ENCODE measurements at regions not wholly inside any gene's neighbourhood (a gene's known extent, or its start where the extent isn't known, plus 50 kb on each side); places are given as distances from the start of the nearest gene placed in this dataset.

DNA sequence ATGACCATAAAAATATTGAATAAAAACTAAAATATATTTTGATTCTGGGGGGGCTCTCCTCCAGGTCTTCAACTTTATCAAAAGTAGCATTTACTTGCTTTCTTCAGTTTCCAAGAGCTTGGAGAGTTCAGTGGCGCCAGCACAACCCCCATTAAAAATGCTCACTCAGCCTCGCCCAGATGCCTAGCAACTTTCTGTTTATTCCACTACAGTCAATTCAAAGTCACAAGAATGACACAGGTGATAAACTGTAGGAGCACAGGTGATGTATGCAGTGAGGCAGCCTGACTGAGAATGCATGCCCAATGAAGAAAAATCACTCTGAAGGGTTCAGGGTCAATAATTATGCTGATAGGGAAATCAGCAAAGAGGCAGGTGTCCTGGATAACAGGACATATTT, 159.4 kb upstream of the ATP1B1 start:
- POLR2A ChIA-PET: no interaction called here
- CTCF ChIA-PET (ENCODE audit: low intra/inter-chr PET ratio, low total read pairs): no interaction called here

More for the DNA sequence above, 159.4 kb upstream of the ATP1B1 start:
- no peak overlapping the region for H3K4me3 ChIP-seq (replicated peaks in 1 of 3; ENCODE audit: insufficient read depth in 1 of 3, low read depth in 2 of 3, low read length in 3 of 3)
- no peak for ATAC-seq
- no peaks in the 10 kb centered on the region for H3K9me3 ChIP-seq (ENCODE audit: low read length)
- no peak for DNase-seq (ENCODE audit: low spot score)
- H3K79me2 ChIP-seq (ENCODE audit: insufficient read depth, low read length): no peaks in the 10 kb centered on the region
- H3K27ac ChIP-seq (ENCODE audit: extremely low read length, insufficient read depth, low read length): no peak overlapping the region
- WGBS (ENCODE audit: low lambda C conversion rate): 51% methylated on average over 2 of the region's 2 CpGs
- H3K36me3 ChIP-seq (replicated peaks in 1 of 2; ENCODE audit: control insufficient read depth in 1 of 2, insufficient read depth in 2 of 2, low read length in 2 of 2): no peaks in the 10 kb centered on the region
- intact Hi-C loops (cut with micrococcal nuclease; ENCODE audit: unreplicated experiment): no loop called here
- no peak overlapping the region for H2AFZ ChIP-seq (ENCODE audit: low read length)
- H3K4me1 ChIP-seq (ENCODE audit: insufficient read depth, low read length): no peaks in the 10 kb centered on the region
- no peak overlapping the region for H3K4me2 ChIP-seq (ENCODE audit: low read depth, low read length)
- H4K20me1 ChIP-seq (ENCODE audit: insufficient read depth, low read length): no peaks in the 10 kb centered on the region
- TF ChIP-seq ZNF549 (CRISPR knock-in tag; IDR thresholded peaks at IDR 0.05) (no peak), KDM1A (CRISPR knock-in tag; IDR thresholded peaks at IDR 0.05) (no peak), ZNF460 (CRISPR knock-in tag; IDR thresholded peaks at IDR 0.05; ENCODE audit: borderline replicate concordance) (no peak), SRSF1 (optimal IDR thresholded peaks at IDR 0.05; ENCODE audit: low read depth, low read length) (no peak), PHF21A (CRISPR knock-in tag; IDR thresholded peaks at IDR 0.05) (no peak), ZEB1 (IDR thresholded peaks at IDR 0.05; ENCODE audit: insufficient replicate concordance, low read depth) (no peak), ZNF614 (CRISPR knock-in tag; IDR thresholded peaks at IDR 0.05; ENCODE audit: borderline replicate concordance) (no peak), ELF1 (CRISPR knock-in tag; IDR thresholded peaks at IDR 0.05) (no peak), MXI1 (IDR thresholded peaks at IDR 0.05; ENCODE audit: borderline replicate concordance, low read depth, low read length) (no peak), KDM5A (IDR thresholded peaks at IDR 0.05; ENCODE audit: borderline replicate concordance, low read length) (no peak), RELA (CRISPR knock-in tag; IDR thresholded peaks at IDR 0.05) (no peak)
- TF ChIP-seq, protein P1, sequence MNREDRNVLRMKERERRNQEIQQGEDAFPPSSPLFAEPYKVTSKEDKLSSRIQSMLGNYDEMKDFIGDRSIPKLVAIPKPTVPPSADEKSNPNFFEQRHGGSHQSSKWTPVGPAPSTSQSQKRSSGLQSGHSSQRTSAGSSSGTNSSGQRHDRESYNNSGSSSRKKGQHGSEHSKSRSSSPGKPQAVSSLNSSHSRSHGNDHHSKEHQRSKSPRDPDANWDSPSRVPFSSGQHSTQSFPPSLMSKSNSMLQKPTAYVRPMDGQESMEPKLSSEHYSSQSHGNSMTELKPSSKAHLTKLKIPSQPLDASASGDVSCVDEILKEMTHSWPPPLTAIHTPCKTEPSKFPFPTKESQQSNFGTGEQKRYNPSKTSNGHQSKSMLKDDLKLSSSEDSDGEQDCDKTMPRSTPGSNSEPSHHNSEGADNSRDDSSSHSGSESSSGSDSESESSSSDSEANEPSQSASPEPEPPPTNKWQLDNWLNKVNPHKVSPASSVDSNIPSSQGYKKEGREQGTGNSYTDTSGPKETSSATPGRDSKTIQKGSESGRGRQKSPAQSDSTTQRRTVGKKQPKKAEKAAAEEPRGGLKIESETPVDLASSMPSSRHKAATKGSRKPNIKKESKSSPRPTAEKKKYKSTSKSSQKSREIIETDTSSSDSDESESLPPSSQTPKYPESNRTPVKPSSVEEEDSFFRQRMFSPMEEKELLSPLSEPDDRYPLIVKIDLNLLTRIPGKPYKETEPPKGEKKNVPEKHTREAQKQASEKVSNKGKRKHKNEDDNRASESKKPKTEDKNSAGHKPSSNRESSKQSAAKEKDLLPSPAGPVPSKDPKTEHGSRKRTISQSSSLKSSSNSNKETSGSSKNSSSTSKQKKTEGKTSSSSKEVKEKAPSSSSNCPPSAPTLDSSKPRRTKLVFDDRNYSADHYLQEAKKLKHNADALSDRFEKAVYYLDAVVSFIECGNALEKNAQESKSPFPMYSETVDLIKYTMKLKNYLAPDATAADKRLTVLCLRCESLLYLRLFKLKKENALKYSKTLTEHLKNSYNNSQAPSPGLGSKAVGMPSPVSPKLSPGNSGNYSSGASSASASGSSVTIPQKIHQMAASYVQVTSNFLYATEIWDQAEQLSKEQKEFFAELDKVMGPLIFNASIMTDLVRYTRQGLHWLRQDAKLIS (CRISPR knock-in tag; IDR thresholded peaks at IDR 0.05): no peak
- TF ChIP-seq, protein P2, sequence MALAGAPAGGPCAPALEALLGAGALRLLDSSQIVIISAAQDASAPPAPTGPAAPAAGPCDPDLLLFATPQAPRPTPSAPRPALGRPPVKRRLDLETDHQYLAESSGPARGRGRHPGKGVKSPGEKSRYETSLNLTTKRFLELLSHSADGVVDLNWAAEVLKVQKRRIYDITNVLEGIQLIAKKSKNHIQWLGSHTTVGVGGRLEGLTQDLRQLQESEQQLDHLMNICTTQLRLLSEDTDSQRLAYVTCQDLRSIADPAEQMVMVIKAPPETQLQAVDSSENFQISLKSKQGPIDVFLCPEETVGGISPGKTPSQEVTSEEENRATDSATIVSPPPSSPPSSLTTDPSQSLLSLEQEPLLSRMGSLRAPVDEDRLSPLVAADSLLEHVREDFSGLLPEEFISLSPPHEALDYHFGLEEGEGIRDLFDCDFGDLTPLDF (CRISPR knock-in tag; IDR thresholded peaks at IDR 0.05): no peak
- TF ChIP-seq, protein P3, sequence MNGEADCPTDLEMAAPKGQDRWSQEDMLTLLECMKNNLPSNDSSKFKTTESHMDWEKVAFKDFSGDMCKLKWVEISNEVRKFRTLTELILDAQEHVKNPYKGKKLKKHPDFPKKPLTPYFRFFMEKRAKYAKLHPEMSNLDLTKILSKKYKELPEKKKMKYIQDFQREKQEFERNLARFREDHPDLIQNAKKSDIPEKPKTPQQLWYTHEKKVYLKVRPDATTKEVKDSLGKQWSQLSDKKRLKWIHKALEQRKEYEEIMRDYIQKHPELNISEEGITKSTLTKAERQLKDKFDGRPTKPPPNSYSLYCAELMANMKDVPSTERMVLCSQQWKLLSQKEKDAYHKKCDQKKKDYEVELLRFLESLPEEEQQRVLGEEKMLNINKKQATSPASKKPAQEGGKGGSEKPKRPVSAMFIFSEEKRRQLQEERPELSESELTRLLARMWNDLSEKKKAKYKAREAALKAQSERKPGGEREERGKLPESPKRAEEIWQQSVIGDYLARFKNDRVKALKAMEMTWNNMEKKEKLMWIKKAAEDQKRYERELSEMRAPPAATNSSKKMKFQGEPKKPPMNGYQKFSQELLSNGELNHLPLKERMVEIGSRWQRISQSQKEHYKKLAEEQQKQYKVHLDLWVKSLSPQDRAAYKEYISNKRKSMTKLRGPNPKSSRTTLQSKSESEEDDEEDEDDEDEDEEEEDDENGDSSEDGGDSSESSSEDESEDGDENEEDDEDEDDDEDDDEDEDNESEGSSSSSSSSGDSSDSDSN (CRISPR knock-in tag; IDR thresholded peaks at IDR 0.05): no peak
- H3K27me3 ChIP-seq (ENCODE audit: control insufficient read depth in 1 of 2, insufficient read depth in 2 of 2, low read length in 2 of 2): no peaks in the 10 kb centered on the region; a peak in 1 of 5 replicates
- H3K9ac ChIP-seq (ENCODE audit: insufficient read depth, low read depth, low read length): no peak overlapping the region
- no TSS peak for BruUV-seq (replicated peaks)
- no peak for FAIRE-seq
- in situ Hi-C loops (cut with HindIII; ENCODE audit: extremely low pct_ligation_motif_present, low pct_unique_long_range_greater_than_20kb): no loop called here
